ENCODE measurements at regions not wholly inside any gene's neighbourhood (a gene's known extent, or its start where the extent isn't known, plus 50 kb on each side); places are given as distances from the start of the nearest gene placed in this dataset.
"Not testable (repeated sequence)": the region's sequence is repeated elsewhere in the genome, so short reads cannot be mapped to it uniquely, and the experiment has no call there.

DNA sequence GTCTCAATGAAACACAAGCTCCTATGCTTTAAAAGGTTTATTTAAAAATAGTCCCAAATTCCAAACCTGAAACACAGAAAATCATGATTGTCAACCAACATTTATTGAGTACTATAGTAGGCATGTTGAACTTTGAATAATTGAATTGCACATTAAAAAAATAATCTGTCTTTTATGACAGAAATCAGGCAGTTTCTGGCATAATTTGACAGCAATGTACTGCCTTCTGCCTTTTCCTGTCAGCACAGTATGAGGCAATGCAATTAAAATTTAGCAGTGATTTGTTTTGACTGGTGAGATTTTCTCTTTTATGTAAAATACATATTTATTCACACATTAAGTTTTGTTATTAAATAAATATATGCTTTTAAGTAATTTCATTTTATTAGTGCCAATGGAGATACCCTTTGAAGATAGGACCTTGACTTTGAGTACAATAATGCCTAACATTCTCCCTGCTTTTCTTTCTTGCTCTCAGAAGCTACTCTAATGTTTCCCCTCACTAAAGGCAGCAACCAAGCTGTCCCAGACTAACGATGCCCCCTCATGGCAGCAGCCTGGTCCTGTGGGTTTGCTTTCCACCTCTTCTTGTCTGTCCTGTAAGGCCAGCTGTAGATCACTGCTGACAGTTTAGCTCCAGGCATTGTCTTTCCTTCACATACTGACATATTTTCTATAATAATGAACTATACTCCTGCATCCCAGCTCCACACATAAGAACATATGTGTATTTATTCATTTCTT lies 346.7 kb downstream of the IL20RB start:
- no peak for DNase-seq

DNA sequence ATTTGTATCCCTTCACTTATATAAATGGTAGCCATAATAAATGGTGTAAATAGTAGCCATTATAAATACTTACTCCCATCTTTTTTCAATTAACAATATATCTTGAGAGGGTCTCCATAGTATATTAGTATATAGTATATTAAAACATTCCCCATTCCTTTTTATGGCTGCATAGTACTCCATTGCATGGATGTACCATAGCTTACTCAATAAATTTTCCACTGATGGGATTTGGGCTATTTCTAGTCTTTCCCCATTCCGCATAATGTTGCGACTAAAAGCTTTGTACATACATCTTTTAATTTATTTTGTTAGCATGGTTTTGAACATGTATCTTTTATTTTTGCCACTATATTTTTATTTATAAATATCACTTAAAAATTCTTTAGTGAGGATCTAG lies 366.3 kb downstream of the IL20RB start:
- DNase-seq: no peak

DNA sequence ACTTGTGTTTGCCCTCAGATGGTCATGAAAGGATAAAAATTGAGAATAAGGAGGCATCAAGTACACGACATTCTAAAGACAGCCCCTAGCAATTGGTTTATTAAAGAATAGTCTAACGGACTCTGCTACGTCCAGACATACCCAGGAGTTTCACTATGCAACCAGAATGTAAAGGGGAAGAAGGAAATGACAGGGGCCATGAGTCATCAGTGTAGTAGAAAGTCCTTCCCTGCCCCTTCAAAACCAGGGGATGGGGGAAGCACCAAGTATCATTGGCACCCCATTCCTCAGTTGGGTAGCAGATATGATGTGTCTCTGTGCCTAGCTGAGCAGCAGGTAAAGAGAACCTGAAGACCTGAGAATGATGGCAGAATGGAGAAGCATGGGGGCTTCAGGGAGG lies 367.4 kb downstream of the IL20RB start:
- DNase-seq: no peak

DNA sequence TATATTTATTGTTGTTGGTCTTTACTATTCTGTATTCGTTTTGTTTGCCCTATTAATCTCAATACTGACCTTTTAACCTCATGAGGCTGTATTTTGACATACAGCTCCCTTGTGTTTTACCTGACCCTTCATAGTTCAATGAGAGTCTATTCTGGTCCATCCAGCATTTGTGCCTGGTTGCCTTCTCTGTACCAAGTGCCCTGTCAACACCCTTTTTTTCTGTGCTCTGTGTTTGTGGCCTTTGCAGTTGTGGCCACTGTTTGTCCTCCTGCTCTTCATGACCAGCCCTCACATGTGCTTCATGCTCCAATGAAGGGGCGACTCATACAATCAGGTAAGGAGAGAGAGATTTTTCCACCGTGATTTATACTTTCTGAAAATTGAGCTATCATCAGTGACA lies 368.2 kb downstream of the IL20RB start:
- DNase-seq: no peak

DNA sequence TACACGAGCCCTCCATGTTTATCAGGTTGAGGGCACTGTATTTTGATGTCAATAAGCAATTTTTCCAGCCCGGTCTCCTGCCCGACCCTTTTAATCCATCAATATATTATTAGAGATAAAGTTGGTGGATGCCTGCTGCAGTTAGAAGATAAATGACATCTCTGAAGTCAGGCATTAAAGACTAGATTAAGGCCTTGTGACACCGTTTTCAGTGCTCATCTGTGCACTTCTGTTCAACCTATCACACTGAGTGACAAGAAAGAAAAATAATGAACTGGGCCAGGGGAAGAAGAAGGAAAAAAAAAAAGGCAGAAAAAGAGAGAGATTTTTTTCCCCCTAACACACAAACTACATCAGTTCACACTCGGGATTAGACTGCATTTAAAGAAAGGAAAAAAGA lies 371.8 kb downstream of the IL20RB start:
- DNase-seq: no peak

DNA sequence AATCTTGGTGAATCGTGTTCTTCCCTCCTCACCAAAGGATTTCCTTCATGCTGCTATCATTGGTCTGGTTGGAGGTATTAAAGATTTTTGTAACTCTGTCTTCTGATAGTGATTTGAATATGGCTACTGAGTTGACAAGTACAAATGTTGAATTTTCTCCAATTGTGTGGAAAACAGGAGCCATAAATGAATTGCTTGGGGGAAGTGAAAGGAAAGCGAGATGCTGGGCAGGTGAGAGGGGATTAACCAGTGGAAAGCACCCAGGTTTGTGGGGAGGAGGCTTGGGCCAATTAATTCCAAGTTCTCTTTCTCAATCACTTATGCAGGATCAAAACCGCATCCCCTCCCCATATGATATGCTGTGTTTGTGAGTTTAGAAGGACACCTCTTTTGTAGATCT lies 372.5 kb downstream of the IL20RB start:
- no peak for DNase-seq

DNA sequence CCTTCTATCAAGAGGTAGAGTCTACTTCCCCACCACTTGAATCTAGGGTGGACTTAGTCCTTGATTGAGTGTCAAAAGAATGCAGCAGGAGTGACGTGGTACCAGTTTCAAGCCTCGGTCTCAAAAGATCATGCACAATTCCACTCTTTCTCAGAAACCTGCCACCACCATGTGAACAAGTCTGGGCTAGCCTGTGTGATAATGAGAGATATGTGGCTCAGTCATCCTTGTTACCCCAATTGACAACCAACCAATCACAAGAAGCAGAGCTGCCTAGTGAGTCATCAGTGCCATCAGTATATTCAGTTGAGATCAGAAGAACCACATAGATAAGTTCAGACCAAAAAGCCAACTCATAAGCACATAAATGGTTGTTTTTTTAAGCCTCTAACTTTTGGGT lies 374.5 kb downstream of the IL20RB start:
- no peak for DNase-seq

DNA sequence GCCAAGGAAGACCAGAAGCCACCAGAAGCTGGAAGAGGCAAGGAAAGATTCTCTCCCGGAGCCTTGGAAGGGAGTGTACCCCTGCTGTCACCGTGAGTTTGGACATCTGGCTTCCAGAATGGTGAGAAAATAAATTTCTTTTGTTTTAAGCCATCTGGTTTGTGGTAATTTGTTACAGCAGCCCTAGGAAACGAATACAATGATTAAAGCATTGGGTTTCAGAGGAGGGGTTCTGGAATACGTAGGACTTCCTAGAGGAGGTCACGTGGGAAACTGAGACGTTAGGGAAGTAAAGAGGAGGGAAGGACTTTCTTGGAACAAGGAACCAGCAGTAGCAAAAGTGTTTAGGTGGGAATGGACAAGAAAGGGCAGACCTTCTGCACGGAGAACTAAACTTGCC lies 377.7 kb downstream of the IL20RB start:
- DNase-seq: no peak

DNA sequence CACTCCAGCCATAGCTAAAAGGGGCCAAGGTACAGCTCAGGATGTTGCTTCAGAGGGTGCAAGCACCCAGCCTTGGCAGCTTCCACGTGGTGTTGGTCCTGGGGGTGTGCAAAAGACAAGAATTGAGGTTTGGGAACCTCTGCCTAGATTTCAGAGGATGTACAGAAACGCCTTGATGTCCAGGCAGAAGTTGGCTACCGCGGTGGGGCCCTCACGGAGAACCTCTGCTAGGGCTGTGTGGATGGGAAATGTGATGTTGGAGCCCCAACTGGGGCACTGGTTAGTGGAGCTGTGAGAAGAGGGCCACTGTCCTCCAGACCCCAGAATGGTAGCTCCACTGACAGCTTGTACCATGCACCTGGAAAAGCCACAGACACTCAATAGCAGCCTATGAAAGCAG lies 380.6 kb downstream of the IL20RB start:
- DNase-seq: not testable (repeated sequence)

DNA sequence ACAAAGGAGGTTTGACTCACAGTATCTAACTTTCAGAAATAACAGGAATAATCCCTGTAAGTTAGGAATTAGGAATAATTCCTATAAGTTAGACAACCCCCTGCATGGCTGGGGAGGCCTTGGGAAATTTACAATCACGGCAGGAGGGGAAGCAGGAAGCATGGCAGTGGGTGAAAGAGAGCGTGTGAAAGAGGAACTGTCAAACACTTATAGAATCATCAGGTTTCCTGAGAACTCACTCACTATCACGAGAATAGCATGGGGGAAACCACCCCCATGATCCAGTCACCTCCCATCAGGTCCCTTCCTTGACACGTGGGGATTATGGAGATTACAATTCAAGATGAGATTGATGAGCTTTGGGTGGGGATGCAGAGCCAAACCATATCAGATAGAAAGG lies 385.5 kb downstream of the IL20RB start:
- DNase-seq: no peak

DNA sequence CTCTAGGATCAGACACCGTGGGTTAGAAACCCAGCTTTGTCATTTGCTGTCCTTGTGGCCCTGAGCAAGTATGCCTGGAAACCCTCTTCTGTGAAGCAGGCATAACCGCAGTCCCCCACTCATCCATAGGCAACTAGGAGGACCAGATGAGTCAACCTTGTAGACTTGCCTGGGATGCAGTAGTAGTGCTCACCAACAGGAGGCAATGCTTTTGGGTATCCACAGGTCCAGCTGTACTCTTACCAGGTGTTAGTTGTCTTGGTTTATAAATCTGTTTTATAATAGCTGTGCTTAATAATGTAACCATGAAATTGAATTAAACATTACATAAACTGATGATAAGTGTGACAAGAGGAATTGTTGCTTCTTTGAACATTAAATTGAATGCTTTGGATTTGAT lies 389.3 kb downstream of the IL20RB start:
- no peak for DNase-seq

DNA sequence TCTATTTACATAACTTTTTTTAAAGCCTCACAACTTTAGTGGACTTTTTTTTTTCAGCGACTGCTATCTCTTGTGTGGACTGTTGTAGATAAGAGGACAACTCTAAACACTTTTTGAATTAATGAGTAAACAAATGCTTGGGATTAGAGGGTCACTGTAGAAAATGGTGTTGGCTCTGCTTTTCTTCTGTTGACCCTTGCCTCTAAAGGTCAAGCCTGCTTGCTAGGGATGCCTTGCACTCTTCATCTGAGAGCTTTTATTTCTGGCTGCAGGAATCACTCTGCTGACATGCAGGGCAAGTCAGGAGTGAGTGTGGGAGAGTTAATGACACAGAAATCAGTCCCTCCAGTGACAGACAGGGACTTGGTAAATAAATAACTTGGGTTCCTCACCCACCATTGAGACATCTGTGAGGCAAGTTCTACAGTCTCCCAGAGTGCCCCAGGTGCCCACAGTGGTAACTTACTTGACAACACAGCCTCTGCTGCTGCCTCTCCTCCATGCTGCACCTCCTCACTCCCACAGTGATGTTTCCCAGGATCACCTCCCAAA lies 390.1 kb downstream of the IL20RB start:
- no peak for DNase-seq

DNA sequence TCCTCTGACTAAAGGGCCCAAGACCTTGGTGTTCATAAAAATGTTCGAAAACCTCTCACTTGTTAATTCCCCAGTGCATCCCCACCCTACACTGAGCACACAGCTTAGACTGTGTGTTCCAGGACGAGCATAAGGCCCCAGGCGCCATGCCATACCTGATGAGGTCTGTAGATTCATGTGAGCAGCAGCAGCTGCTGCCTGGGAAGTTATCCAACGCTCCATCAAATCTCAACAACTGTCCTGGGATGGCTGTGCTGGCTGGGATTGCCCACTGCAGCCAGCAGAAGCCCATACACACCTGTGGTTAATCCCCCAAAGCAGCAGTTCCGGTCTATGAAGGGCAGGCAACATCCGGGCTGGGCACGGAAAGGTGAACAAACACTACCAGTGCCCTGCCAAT lies 391.2 kb downstream of the IL20RB start:
- no peak for DNase-seq

DNA sequence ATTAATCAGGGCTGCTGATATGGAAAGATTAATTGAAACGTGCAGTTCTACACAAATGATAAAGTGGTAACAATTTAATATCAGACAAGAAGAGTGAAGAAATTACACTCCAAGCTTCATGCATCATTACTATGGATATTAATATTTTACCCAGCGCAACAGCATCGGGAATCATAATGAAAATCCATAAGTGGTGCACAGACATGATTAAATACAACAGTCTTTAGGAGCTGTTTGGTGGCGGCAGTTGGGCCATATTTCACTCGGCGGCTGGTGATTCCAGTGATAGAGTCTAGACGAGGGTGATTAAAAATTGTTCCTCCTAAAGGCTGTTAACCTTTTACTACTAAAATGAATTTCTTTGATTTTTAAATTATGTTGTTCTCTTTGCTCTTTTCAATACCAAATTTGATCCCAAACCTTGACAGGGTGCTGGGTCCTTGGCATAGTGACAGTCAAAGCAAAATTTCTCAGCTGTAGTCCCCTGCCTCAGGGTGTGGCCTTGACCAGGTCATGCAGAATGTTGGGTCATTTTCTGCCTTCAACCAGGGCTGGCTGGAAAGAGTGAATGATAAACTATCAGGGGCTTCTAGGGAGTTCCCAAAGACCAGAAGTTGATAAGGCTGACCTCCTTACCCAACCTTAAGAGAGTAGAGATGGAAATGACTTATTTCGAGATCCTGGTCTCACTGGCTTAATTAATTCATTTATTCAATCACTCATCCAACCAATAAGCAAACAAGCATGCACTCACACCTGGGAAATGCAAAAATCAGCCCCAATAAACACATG lies 392.0 kb downstream of the IL20RB start:
- no peak for DNase-seq

DNA sequence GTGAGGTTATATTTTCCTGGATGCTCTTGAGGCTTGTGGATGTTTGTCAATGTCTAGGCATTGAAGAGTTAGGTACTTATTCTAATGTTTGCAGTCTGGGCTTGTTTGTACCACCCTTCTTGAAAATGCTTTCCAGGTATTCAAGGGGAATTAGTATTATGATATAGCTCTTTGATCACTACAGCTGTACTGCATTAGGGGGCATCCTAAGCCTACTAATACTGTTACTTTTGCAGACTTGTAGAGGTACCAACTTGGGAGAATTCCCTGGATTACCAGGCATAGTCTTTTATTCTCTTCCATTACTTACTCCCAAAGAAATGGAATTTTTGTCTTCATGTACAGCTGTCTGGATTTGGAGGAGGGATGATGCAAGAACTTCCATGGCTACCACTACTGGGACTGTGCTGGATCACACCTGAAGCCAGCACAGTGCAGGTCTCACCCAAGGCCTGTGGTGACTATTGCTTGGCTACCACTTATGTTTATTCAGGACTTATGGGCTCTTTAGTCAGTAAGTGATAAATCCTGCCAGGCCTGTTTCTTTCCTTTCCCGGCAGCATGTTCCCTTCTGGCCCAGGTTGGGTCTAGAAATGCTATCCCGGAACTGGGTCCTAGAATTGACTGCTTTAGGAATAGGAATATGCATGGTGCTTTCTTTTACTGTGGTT lies 402.9 kb downstream of the IL20RB start:
- no peak for DNase-seq

DNA sequence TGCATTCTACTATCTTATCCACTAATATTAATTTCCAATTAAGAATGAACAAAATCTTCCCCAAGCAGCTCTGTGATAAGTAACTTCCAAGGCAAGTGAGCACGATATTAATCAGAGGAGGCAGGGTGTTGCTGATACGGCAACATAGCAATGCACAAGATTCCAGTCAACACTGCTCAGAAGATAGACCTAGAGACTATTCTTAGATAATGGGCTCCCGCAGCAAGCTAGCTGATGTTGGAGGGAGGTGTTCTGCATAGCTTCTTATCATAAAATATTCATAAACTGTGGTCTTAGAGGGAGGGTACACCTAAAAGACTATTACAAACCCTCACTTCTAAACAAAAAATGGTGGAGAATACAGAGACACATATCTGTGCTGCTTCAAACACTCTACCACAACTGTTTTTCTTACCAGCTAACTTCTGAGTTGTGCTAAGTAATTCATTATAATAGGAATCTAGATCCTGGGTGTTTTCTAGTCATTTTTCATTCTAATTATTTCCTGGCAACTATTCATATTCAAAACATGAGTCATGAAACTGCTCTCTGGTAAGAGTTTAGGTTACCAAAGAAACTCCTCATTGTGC lies 382.0 kb upstream of the SOX14 start:
- no peak for DNase-seq

DNA sequence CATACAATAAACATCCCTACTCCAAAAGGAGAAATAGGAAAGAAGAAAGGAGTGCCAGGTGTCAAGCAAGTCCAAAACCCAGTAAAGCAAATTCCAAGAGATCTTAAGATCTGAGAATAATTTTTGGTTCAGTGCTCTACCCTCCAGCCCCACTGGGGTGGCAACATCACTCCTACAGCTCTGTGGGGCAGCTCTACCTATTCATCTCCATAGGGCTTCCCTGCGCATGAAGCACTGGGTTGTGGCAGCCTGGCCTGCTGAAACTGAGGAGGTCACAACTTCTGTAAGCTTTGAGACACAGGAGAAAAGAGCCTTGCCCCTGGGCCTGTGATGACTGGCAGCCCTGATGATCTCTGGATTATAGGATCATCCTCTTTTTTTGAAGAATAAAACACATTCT lies 378.2 kb upstream of the SOX14 start:
- DNase-seq: no peak

DNA sequence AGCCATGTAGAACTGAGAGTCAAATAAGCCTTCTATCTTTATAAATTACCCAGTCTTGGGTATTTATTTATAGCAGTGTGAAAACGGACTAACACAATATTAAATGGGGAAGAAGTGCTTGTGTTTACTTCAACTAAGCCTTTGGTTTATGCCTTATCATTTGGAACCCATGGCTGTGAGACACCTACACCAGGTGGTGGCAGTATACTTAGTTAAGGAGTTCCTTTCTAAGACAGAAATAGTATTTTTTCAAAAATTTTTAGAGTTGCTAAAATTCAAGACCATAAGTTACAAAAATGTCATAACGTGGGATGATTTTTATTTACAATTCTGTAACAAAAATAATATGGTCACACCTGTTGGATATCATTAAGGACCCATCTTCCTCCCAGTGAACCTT lies 354.5 kb upstream of the SOX14 start:
- DNase-seq: no peak

DNA sequence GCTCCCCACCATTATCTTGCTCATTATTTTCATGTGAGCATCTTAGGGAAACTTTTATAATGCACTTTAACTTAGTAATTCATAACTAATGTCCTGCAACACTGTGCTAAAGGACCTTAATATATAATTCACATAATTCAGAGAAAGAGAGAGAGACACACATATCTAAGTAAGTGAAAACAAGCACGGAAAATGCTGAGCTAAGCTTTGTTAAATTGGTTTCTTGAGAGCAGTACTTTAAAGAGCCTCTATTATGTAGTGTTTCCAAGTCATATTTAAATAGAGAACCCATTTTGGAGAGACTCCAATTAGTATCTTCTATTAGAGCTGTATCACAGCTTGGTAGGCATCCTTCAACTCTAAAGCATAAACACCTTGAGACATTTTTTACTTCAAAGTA lies 354.1 kb upstream of the SOX14 start:
- no peak for DNase-seq

DNA sequence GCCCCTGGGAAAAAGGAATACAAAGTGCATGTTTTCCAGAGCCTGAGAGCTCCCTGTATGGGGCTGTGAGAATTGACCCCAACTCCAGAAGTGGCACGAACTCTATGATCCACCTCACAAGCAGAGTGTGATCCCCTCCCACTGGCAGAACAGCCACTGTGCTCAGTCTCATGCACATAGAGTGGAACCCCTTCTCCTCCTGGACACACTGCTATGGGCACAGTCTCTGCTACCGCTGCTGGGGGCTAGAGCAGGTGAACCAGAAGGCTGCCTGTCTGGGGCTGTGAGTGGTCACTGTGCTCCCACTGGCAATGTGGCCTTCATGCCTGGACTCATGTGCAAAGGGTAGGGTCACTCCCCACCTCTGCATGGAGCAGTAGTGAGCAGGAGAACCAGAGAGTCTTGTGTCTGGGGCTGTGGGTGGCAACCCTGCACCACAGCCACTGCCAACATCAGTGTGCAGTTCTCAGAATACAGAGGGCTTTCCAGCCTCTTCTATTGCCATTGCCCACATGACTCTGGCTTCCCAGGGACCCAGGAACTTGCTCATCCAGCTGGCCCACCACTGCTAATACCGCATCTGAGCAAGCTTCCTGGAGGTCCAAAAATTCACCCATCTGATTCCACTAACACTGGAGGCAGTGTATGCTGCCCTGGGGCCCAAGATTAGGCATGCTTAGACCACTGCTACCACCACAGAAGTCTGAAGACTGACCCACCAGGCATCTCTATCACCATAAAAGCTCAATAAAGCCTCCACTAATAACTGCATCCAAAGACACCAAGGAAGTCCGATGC lies 343.7 kb upstream of the SOX14 start:
- DNase-seq: no peak

DNA sequence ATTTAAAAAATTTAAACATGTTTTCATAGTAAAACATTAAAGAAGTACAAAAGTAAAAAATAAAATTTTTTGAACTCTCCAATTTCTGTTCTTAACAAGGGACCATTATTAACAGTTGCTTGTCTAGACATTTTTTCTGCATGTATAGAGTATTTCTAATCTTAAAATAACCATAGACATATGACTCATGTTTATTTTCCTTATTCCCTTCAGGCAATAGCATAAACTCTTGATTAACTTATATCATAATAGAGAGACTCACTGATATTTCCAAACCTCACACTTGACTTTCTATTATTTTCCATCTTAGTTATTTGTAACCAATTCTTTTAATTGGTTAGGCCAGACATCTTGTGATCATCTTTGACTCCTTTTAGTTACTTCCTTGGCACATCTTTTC lies 325.6 kb upstream of the SOX14 start:
- DNase-seq: no peak

DNA sequence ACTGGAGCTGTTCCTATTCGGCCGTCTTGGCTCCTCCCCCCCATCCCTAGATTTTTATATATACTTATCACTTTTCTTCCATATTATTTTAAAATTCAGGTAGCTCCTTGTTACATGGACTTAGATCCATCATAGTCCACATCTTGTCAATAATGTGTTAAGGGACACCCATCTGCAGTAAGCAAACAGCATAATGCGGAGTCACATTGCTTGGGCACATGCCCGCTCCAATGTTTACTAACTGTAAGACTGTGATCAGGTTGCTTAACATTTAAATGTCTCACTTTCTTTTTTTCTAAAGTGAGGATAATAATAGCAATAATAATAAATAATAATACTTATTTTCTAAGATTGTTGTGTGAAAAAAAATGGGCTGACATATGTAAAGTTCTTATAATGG lies 303.2 kb upstream of the SOX14 start:
- no peak for DNase-seq
